ENCODE measurements at regions not wholly inside any gene's neighbourhood (a gene's known extent, or its start where the extent isn't known, plus 50 kb on each side); places are given as distances from the start of the nearest gene placed in this dataset.

GRCh38 chr3:113140876-113141275 is 70.5 kb upstream of the BOC start:
- intact Hi-C loops (cut with micrococcal nuclease; ENCODE audit: unreplicated experiment): no loop called here

DNA sequence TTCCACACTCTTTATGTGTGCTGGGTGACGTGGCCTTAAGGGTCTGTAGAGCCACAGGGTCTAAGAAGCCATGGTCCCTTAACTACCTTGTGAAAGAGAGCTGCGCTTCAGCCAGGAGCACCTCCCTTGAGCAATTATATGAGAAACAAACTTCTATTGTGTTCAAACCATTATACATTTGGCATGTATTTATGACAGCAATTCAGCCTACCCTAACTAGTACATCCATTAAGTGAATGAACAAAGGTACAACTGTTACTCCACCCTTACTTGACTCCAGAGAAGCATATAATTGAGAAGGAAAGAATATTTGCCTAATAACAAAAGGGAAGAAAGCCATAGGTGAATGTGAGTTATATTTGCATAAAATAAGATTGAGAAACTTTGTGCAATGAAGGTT is 69.8 kb upstream of the BOC start:
- no peaks in the 10 kb centered on the region for H4K20me1 ChIP-seq (ENCODE audit: insufficient read depth, low read length)
- no peaks in the 10 kb centered on the region for H3K9me3 ChIP-seq (ENCODE audit: low read length)
- H3K79me2 ChIP-seq (ENCODE audit: insufficient read depth, low read depth, low read length): no peaks in the 10 kb centered on the region
- no TSS peak for BruUV-seq (replicated peaks)
- no peak for DNase-seq (ENCODE audit: low spot score)
- H3K36me3 ChIP-seq (ENCODE audit: insufficient read depth, low read length): no peaks in the 10 kb centered on the region
- no peak overlapping the region for H3K4me3 ChIP-seq (ENCODE audit: low read depth, low read length, poor library complexity, severe bottlenecking)
- no peak overlapping the region for H2AFZ ChIP-seq (ENCODE audit: low read length)
- ChIA-PET POLR2A (no interaction called here), CTCF (ENCODE audit: unreplicated experiment) (no interaction called here)
- no peak overlapping the region for H3K4me2 ChIP-seq (ENCODE audit: low read length)
- H3K9me2 ChIP-seq (ENCODE audit: insufficient read depth, low read length): no peaks in the 10 kb centered on the region
- TF ChIP-seq CTCF (conservative IDR thresholded peaks at IDR 0.05; ENCODE audit: low read length): no peak
- TF ChIP-seq EZH2phosphoT487 (IDR thresholded peaks at IDR 0.05; ENCODE audit: borderline replicate concordance, low read depth, low read length): no peak
- intact Hi-C loops (cut with micrococcal nuclease; ENCODE audit: unreplicated experiment): no loop called here
- no peak overlapping the region for H3K27ac ChIP-seq (ENCODE audit: low read depth, low read length, poor library complexity, severe bottlenecking)
- no peaks in the 10 kb centered on the region for H3K4me1 ChIP-seq (ENCODE audit: insufficient read depth, low read length, poor library complexity, severe bottlenecking)

More at GRCh38 chr3:113140876-113141275, 70.5 kb upstream of the BOC start:
- ChIA-PET CTCF (ENCODE audit: unreplicated experiment) (no interaction called here), POLR2A (no interaction called here)
- TF ChIP-seq CTCF (conservative IDR thresholded peaks at IDR 0.05; ENCODE audit: low read length): no peak
- TF ChIP-seq EZH2phosphoT487 (IDR thresholded peaks at IDR 0.05; ENCODE audit: borderline replicate concordance, low read depth, low read length): no peak
- no peaks in the 10 kb centered on the region for H3K79me2 ChIP-seq (ENCODE audit: insufficient read depth, low read depth, low read length)
- no peak overlapping the region for H2AFZ ChIP-seq (ENCODE audit: low read length)
- H3K4me2 ChIP-seq (ENCODE audit: low read length): no peak overlapping the region
- no peaks in the 10 kb centered on the region for H3K9me3 ChIP-seq (ENCODE audit: low read length)
- H3K4me3 ChIP-seq (ENCODE audit: low read depth, low read length, poor library complexity, severe bottlenecking): no peak overlapping the region
- H3K4me1 ChIP-seq (ENCODE audit: insufficient read depth, low read length, poor library complexity, severe bottlenecking): no peaks in the 10 kb centered on the region
- no peak overlapping the region for H3K27ac ChIP-seq (ENCODE audit: low read depth, low read length, poor library complexity, severe bottlenecking)
- no TSS peak for BruUV-seq (replicated peaks)
- no peaks in the 10 kb centered on the region for H4K20me1 ChIP-seq (ENCODE audit: insufficient read depth, low read length)
- no peaks in the 10 kb centered on the region for H3K9me2 ChIP-seq (ENCODE audit: insufficient read depth, low read length)
- H3K36me3 ChIP-seq (ENCODE audit: insufficient read depth, low read length): no peaks in the 10 kb centered on the region
- DNase-seq (ENCODE audit: low spot score): no peak

- CTCF ChIA-PET (ENCODE audit: unreplicated experiment): no interaction called here
Observed at GRCh38 chr3:113142476-113142875, 68.9 kb upstream of the BOC start.

More at GRCh38 chr3:113142476-113142875, 68.9 kb upstream of the BOC start:
- H2AFZ ChIP-seq (ENCODE audit: low read length): no peak overlapping the region
- H4K20me1 ChIP-seq (ENCODE audit: insufficient read depth, low read length): no peaks in the 10 kb centered on the region
- no peak overlapping the region for H3K4me3 ChIP-seq (ENCODE audit: low read depth, low read length, poor library complexity, severe bottlenecking)
- H3K36me3 ChIP-seq (ENCODE audit: insufficient read depth, low read length): no peaks in the 10 kb centered on the region
- DNase-seq (ENCODE audit: low spot score): no peak
- POLR2A ChIA-PET: no interaction called here
- H3K4me2 ChIP-seq (ENCODE audit: low read length): no peak overlapping the region
- no peak overlapping the region for H3K27ac ChIP-seq (ENCODE audit: low read depth, low read length, poor library complexity, severe bottlenecking)
- no TSS peak for BruUV-seq (replicated peaks)
- no peaks in the 10 kb centered on the region for H3K4me1 ChIP-seq (ENCODE audit: insufficient read depth, low read length, poor library complexity, severe bottlenecking)
- TF ChIP-seq CTCF (conservative IDR thresholded peaks at IDR 0.05; ENCODE audit: low read length): no peak
- no peak for TF ChIP-seq EZH2phosphoT487 (IDR thresholded peaks at IDR 0.05; ENCODE audit: borderline replicate concordance, low read depth, low read length)
- no peaks in the 10 kb centered on the region for H3K9me2 ChIP-seq (ENCODE audit: insufficient read depth, low read length)
- H3K9me3 ChIP-seq (ENCODE audit: low read length): no peaks in the 10 kb centered on the region
- intact Hi-C loops (cut with micrococcal nuclease; ENCODE audit: unreplicated experiment): no loop called here
- H3K79me2 ChIP-seq (ENCODE audit: insufficient read depth, low read depth, low read length): no peaks in the 10 kb centered on the region
